Glomerular endothelial cell (primary cell): ENCODE measurements at regions not wholly inside any gene's neighbourhood (a gene's known extent, or its start where the extent isn't known, plus 50 kb on each side); places are given as distances from the start of the nearest gene placed in this dataset.

Source experiments
- DNase-seq: peaks from one replicate; pipeline ENCODE4 v3.0.0-alpha.2; 2011; ENCODE audit warnings: low read depth, low spot score; ENCODE audit errors: extremely low read depth

DNA sequence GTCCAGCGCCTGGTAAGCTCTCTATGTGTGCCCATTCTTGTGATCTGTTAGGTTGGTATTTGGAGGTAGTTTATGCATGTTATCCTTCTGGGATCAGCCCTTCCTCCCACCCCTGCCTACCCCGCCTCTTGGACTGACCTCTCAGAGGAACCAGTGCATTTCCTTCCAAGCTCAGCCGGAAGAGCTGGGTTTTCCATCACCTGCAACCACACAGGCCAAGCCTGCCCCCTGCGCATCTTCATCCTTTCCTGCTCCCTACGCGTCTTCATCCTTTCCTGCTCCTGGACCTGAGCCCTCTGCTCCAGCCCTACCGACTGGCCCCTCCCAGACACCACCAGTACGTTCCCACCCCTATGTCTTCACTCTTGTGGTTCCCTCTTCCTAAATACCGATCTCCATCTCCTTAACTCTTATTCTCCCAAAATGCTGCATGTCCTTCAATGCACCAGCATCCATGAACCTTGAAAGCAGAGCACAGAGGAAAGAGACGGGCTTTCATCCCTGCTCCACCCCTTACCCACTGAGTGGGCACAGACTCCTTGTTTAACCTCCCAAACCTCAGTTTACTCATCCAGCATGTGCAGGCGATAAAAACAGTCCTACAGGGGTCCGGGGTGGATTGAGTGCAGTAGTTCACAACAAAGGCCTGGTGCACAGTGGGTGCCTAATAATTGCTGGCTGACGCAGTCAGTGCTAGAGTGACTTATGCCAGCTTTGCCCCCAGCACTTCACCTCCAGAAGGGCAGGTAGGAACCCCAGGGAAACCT lies 526.3 kb downstream of the MATN1 start:
- DNase-seq, result no peak

- DNase-seq, result no peak
These were observed 526.9 kb downstream of the MATN1 start for GRCh38 chr1:30196457-30196856.

DNA sequence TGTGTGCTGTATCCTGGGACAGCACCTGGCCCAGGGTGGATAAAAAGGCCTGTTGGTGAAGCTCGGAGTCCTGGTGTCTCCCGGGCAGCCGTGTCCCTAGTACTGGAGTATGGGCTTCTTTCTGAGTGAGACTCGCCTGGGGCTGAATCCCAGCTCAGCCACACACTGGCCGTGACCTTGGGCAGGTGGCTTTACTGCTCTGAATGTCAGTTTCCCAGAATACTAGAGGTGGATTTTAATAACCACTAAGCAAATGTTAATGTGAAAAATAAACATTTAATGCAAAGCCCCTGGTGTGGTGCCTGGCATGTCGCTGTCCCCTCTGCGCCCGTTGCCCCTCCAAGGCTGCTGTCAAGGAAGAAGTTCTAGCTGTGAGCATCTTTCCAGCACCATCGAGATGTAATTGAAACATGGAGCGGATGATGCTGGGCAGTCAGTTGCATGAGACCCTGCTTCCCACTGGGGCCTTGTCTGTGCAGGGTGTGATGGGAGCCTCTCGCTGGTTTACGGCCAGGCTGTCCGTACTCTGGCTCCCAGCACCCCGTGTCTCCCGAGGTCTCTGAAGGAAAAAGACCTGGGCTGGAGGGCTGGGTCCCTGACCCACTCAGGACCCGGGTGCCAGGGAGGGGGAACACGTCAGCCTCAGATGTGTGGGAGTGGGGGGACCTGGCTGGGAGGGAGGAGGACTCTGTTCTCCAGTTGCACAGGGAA lies 527.8 kb downstream of the MATN1 start:
- no peak for DNase-seq

DNA sequence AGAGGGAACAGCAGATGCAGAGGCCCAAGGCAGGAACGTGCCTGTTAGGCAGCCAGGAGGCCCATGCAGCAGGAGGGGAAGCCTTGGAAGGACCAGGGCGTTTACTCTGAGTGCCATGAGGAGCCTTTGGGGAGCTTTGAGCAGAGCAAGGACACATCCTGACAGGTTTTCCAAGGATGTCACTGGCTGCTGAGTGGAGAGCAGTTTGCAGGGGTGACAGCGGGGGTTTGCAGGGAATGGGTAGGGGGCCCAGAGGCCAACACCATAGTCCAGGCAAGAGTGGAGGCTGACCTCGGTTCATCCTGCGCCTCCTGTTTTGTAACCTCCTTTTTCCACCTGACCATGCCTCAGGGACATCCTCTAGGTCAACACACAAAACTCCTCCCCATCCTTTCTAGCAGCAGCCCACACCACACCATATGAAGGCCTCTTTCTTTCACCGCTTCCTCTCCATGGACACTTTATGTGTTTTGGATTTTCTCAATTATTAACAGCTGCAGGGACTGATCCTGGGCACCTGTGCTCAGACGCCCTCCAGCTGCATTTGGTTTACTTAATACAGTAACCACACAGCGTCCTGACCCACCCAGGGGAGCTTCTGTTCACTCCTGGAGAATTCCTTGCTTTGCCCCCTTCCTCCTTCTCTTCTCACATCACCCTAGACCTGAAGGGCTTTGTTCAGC lies 528.5 kb downstream of the MATN1 start:
- DNase-seq, result no peak

DNA sequence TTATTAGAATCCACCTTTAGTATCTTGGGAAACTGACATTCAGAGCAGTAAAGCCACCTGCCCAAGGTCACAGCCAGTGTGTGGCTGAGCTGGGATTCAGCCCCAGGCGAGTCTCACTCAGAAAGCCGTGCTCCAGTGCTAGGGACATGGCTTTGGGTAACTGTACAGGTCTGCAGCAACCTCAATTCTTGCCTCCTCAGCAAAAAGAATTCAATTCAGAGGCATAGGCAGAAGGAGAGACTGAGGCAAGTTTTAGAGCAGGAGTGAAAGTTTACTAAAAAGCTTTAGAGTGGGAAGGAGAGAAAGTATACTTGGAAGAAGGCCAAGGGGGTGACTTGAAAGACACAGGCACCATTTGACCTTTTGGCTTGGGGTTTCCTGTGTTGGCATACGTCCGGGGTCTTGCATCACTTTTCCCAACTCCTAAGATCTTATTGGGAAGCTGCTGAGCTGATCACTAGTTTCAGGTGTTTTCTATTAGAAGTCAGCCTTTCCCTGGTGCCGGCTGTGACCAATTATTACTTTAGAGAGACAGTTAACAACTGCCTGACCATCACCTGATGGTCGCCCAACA lies 529.3 kb downstream of the MATN1 start:
- DNase-seq, result no peak

GRCh38 chr1:30192969-30193630 lies 530.3 kb downstream of the MATN1 start:
- DNase-seq, result no peak

DNA sequence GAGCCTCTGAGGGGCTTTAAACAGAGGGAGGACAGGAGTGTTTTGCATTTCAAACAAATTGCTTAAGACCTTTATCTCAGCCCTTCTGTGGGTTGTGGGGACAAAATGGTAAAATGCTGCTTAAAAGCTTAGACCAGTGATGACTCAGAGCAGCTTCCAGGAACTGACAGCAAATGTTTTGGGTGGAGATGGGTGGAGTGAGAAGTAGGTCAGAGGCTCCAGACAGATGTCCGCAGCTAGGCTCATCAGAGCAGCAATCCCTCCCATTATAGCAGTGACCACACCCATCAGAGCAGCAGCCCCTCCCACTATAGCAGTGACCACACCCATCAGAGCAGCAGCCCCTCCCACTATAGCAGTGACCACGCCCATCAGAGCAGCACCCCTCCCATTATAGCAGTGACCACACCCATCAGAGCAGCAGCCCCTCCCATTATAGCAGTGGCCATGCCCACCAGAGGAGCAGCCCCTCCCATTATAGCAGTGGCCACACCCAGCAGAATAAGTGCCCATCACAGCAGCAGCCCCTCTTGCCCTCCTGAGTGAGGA lies 532.2 kb downstream of the MATN1 start:
- no peak for DNase-seq

DNA sequence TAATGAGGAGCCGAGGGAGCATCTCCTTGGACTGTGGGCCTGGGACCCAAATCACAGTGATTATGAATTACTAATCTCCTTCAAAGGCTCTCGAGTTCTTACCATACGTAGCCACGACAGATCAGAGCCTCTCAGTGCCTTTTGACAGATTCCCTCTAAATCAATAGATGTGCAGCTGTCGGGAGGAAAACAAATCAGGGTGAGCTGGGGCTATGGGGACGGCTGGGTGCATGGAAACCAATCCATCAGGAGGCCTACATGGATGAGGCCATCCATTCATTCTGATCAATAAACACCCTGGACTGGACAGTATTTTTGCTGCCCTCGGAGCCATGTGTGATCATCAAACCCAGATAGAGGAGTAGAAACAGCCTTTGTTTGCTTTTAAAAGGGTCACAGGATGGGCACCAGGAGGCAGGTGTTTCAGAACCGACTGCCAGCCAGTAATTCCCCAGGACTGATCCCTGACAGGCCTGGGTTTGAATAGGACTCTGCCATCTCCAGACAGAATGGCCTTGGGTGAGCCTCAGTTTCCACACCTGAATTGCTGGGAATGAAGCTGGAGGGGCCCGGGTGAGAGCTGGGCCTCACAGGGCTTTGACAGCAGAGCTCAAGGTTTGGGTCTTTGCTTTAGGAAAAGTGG lies 532.8 kb downstream of the MATN1 start:
- no peak for DNase-seq

DNA sequence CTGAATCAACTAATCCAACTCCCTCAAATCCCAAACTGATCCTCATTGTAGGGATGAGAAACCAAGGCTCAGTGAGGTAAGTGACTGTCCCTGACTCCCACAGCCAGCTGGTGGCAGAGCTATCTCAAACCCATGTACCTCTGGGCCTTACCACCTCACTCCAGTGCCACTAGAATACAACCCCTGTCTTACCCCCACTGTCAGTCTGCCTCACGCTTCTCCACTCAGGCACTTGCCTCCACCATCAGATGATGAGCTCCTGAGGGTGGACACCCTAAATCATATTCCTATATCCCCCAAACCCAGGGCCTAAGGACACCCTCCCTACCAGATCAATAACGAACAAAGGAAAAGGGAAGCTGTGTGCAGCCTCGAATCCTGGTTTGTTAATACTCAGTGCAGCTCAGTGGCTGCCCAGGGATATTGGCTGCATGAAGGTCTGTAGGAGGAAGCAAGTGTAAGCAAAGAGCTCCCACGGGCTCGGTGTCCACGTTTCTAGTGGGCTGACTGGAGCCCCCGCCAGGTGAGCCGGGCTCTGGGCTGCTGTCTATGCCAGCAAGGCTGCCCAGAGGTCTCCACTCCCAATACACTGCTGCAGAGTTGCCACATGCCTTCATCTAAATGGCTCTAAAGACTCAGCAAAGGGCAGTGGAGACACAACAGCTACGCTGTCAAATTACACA lies 533.4 kb downstream of the MATN1 start:
- DNase-seq, result no peak

- no peak for DNase-seq
These were observed 534.4 kb downstream of the MATN1 start for GRCh38 chr1:30188999-30189398.

DNA sequence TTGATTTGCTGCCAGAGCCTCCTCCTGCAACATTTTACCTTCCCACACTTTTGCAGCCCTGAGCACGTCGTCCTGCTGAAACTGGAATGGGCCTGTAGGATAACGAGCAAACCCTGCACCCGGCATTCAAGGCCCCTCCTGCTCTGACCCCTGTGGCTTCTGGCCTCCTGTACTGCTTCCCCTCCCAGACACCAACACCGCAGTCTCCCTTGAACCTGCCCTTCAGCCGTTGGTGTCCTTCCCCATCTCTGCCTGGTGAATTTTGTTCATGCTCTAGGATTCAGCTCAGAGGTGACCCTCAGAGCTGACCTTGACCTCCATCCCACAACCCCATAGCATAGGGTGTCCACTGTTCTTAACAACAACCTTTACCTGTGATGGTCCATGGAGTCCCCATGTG lies 535.1 kb downstream of the MATN1 start:
- DNase-seq, result no peak

- no peak for DNase-seq
These were observed 535.9 kb downstream of the MATN1 start for GRCh38 chr1:30187413-30188023.

GRCh38 chr1:30186586-30186985 lies 536.8 kb downstream of the MATN1 start:
- no peak for DNase-seq

DNA sequence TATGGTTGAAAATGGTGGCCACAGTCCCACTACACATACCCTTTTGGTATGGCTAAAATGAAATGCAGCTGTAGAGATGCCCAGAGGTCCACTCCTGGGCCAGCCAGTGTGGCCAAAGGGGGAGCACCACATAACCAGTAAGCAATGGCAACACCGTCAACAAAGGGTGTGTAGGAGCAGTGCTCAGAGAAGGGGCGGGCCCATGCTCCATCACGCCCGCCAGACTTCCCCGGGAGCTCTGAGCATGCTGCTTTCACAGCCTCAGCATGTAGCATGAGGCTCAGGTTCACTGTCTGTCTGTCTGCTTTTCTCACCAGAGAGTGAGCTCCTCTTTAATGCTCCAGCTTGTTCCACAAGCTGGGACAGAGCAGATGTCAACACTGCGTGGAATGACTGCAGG lies 537.6 kb downstream of the MATN1 start:
- no peak for DNase-seq

DNA sequence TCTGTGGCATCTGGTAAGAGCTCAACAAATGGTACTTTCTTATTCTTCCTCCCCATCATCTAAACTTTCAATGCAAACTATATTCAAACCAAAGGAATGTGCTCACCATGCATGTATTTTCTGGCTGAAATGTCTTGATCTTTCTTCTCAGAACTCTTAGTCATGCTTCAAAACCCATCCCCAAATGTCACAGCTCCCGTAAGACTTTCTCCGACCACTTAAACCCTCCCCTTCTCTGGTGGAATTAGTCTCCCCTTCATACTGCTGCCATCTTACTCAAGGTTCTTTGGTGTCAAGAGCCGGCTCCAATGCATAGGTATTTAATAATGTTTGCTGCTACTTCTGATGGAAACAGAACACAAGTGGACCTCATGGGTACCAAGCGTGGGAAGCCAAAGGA lies 538.1 kb downstream of the MATN1 start:
- DNase-seq, result no peak

DNA sequence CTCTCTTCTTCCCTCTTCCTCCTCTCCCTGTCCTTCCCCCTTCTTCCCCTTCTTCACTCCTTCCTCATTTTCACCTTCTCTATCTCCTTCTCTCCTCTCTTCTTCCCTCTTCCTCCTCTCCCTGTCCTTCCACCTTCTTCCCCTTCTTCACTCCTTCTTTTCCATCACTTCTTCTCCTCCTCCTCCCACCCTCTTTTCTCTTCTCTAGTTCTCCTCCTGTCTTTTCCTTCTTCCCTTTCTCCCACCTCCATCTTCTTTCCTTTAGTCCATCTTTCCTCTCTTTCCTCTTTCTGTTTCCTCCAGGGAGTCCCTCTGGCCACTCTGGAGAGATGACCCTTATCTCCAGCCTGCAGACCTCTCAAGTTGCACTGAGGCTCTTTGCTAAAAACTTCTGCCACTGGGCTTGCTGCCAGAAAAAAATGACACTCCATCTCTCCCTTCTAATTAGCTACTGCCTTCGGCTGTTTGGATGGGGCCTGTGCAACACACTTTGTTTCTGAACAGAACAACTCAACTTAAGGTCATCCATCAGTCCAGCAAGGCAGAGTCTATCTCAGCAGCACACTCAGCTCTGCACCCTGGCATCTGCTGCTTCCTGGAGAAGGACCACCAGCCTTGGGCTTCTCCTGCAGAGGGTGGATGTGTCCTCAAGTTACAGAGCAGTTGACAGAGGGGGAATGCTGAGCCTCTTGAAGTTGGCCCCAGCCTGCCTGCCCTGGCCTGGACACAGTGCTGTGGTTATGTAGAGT lies 538.8 kb downstream of the MATN1 start:
- no peak for DNase-seq

DNA sequence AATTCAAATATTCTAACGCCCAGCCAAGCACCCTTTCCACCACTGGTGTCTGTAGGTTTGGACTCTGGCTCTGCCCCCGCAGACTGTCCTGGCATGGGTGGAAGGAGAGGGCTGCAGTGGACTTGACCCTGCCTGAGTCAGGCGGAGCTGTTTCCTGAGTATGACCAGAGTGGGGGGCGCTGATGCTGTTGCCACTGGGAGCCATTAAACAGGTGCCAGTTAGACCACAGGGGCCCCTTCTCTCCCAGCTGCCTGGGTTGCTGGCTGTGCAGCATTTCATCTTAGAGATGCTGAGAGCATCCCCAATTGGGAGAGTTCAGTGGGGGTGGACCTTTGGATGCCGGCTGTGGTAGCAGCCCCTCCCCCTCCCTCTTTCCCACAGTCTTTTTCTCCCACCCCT lies 539.5 kb downstream of the MATN1 start:
- DNase-seq, result no peak

- no peak for DNase-seq
These were observed 540.4 kb downstream of the MATN1 start for GRCh38 chr1:30183006-30183405.
